Karpas-422 (cell line): ENCODE measurements at regions not wholly inside any gene's neighbourhood (a gene's known extent, or its start where the extent isn't known, plus 50 kb on each side); places are given as distances from the start of the nearest gene placed in this dataset.

ENCODE experiments used
- DNase-seq: peaks from one replicate; pipeline ENCODE4 v3.0.0-alpha.2; 2015
- H2AFZ ChIP-seq: fragments of 200-600 bp; sonication (generic); 2 replicates; pipeline ENCODE4 v1.6.1; 2014; ENCODE audit warnings: antibody characterized with exemption, low read length, mixed read lengths
- H3K27ac ChIP-seq: fragments of 200-600 bp; sonication (generic); 2 replicates; pipeline ENCODE4 v1.5.1; 2014; ENCODE audit warnings: mild to moderate bottlenecking, low read length, moderate library complexity
- H3K27me3 ChIP-seq: fragments of 200-600 bp; sonication (generic); 2 replicates; pipeline ENCODE4 v1.6.1; 2014; ENCODE audit warnings: low read length, mixed read lengths
- H3K36me3 ChIP-seq: fragments of 200-600 bp; sonication (generic); 2 replicates; pipeline ENCODE4 v1.6.1; 2014; ENCODE audit warnings: low read length, mixed read lengths; ENCODE audit not compliant: insufficient read depth
- H3K4me1 ChIP-seq: fragments of 200-600 bp; sonication (generic); 2 replicates; pipeline ENCODE4 v1.6.1; 2014; ENCODE audit warnings: mild to moderate bottlenecking, low read length, mixed read lengths
- H3K4me2 ChIP-seq: fragments of 200-600 bp; sonication (generic); 2 replicates; pipeline ENCODE4 v1.6.1; 2014; ENCODE audit warnings: low read length, low read depth, mild to moderate bottlenecking; ENCODE audit not compliant: poor library complexity, severe bottlenecking
- H3K4me3 ChIP-seq: fragments of 200-600 bp; sonication (generic); 2 replicates; pipeline ENCODE4 v1.5.1; 2014; ENCODE audit warnings: mild to moderate bottlenecking, antibody characterized with exemption, low read length, mixed read lengths
- H3K79me2 ChIP-seq: fragments of 200-600 bp; sonication (generic); 2 replicates; pipeline ENCODE4 v1.6.1; 2014; ENCODE audit warnings: mild to moderate bottlenecking, low read length, mixed read lengths
- H3K9ac ChIP-seq: fragments of 200-600 bp; sonication (generic); 2 replicates; pipeline ENCODE4 v1.6.0; 2014; ENCODE audit warnings: low read length
- H3K9me2 ChIP-seq: fragments of 200-600 bp; sonication (generic), shearing (Covaris generic); replicated peaks from 2 replicates; pipeline ENCODE4 v1.6.0; 2014; ENCODE audit warnings: mild to moderate bottlenecking, low read length, moderate library complexity; ENCODE audit not compliant: insufficient read depth
- H3K9me3 ChIP-seq: fragments of 300-700, 200-600 bp; sonication (generic); 2 replicates; pipeline ENCODE4 v1.6.1; 2014; ENCODE audit warnings: low read length, mixed read lengths
- H4K20me1 ChIP-seq: fragments of 200-600 bp; sonication (generic); 2 replicates; pipeline ENCODE4 v1.6.1; 2014; ENCODE audit warnings: mild to moderate bottlenecking, antibody characterized with exemption, low read length, low read depth; ENCODE audit not compliant: insufficient read depth

DNA sequence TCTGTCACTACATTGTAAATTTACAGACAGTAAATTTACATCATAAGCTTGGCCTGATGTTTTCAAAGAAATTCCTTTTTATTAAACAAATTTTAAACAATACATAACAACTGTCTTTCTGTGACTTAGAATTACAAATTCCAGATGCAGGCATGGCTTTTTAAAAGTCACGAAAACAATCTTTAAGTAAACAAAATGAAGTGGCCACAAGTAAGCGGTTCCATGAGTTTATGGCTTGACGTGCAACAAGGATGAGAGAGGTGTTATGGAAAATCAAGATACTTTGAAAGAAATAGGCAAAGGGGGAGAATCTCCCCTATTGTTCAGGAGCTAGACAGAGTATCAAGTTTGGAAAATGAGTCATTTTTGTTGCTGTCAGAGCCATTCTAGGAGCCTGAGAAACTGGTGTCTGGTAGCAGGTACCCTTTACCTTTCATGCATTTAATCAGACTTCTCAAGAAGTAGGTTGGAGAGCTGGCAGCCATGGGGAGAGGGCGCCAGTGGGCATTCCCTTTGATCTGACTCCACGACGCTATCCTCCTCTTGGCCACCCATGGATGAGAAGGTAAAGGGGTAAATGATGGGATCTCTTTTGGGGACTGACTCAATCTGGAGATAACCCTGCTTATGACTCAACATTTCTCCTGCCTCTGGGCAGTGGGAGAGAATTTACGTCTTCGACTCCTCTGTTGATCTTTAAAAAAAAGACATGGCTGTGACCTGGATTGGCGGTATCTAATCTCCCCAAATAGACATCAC, 217.2 kb downstream of the SPRY1 start:
- H2AFZ ChIP-seq = no peak overlapping the region
- H3K4me2 ChIP-seq = no peak overlapping the region
- no peak overlapping the region for H3K4me3 ChIP-seq
- no peak for DNase-seq
- H3K79me2 ChIP-seq = no peaks in the 10 kb centered on the region
- H3K9me2 ChIP-seq = no peaks in the 10 kb centered on the region
- no peaks in the 10 kb centered on the region for H3K36me3 ChIP-seq
- no peak overlapping the region for H3K9ac ChIP-seq
- no peaks in the 10 kb centered on the region for H3K9me3 ChIP-seq
- H3K27me3 ChIP-seq = no peaks in the 10 kb centered on the region
- H3K4me1 ChIP-seq = no peaks in the 10 kb centered on the region
- H3K27ac ChIP-seq = no peak overlapping the region
- H4K20me1 ChIP-seq = no peaks in the 10 kb centered on the region

- Histone ChIP-seq H3K4me3 (no peak overlapping the region), H3K27ac (no peak overlapping the region), H3K9me3 (no peaks in the 10 kb centered on the region), H3K27me3 (no peaks in the 10 kb centered on the region), H3K9me2 (no peaks in the 10 kb centered on the region), H2AFZ (no peak overlapping the region), H3K79me2 (no peaks in the 10 kb centered on the region), H4K20me1 (no peaks in the 10 kb centered on the region), H3K9ac (no peak overlapping the region), H3K4me2 (no peak overlapping the region), H3K4me1 (no peaks in the 10 kb centered on the region), H3K36me3 (no peaks in the 10 kb centered on the region)
- no peak for DNase-seq
These were observed 219.3 kb downstream of the SPRY1 start for GRCh38 chr4:123615901-123616300.

DNA sequence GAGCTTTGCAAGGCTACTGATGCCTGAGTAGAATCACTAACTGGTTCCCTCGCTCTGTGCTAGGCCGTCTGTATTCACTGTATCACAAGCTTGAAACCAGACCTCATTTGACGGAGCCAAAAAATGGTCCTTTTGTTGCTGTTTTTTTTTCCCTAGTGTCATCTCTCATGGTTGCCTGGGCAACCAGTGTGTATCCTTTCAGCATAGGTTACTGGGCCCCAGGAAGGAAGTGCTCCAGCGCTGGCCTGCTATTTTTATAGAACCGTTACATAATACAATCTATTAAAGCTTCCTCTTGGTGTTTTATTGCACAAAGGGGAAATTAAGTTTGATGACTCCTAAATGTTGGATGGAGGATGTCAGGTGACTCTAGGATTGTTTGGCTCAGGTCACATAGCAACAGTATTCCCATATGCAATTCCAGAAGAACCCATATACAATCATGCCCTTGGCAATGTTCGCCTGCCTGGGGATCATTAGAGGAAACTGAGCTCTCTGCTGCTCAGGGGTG, 220.4 kb downstream of the SPRY1 start:
- Histone ChIP-seq H3K4me3 (no peak overlapping the region), H3K27me3 (no peaks in the 10 kb centered on the region), H3K9me2 (no peaks in the 10 kb centered on the region), H3K4me1 (no peaks in the 10 kb centered on the region), H3K79me2 (no peaks in the 10 kb centered on the region), H4K20me1 (no peaks in the 10 kb centered on the region), H2AFZ (no peak overlapping the region), H3K36me3 (no peaks in the 10 kb centered on the region), H3K27ac (no peak overlapping the region), H3K9ac (no peak overlapping the region), H3K4me2 (no peak overlapping the region), H3K9me3 (no peaks in the 10 kb centered on the region)
- DNase-seq = no peak

- Histone ChIP-seq H3K27me3 (no peaks in the 10 kb centered on the region), H3K27ac (no peak overlapping the region), H3K4me1 (no peaks in the 10 kb centered on the region), H4K20me1 (no peaks in the 10 kb centered on the region), H2AFZ (no peak overlapping the region), H3K9ac (no peak overlapping the region), H3K79me2 (no peaks in the 10 kb centered on the region), H3K4me2 (no peak overlapping the region), H3K36me3 (no peaks in the 10 kb centered on the region), H3K9me3 (no peaks in the 10 kb centered on the region), H3K4me3 (no peak overlapping the region), H3K9me2 (no peaks in the 10 kb centered on the region)
- DNase-seq = no peak
These were observed 221.2 kb downstream of the SPRY1 start for GRCh38 chr4:123617791-123618190.

GRCh38 chr4:123618606-123619005, 222.0 kb downstream of the SPRY1 start:
- no peak overlapping the region for H3K9ac ChIP-seq

DNA sequence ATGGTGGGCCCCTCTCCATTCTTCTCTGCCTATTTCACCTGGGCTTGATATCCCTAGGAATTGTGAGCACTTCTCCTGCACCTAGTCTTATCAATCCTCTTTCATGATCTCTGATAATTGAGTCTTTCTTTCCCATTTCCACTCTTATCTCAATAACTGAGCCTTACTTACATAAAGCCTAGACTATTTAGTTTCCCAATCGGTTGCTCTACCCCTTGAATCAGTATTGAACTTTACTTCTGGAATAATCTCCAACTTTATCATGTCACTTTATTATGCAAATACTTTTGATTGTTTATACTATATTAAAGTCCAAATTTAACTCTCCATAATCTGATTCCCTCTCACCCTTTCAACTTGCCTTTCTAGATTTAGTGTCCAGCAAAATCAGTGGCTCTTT, 222.7 kb downstream of the SPRY1 start:
- Histone ChIP-seq H4K20me1 (no peaks in the 10 kb centered on the region), H3K4me3 (no peak overlapping the region), H3K79me2 (no peaks in the 10 kb centered on the region), H3K36me3 (no peaks in the 10 kb centered on the region), H3K9me3 (no peaks in the 10 kb centered on the region), H3K9me2 (no peaks in the 10 kb centered on the region), H3K4me2 (no peak overlapping the region), H3K9ac (no peak overlapping the region), H3K27me3 (no peaks in the 10 kb centered on the region), H3K27ac (no peak overlapping the region), H2AFZ (no peak overlapping the region), H3K4me1 (no peaks in the 10 kb centered on the region)
- no peak for DNase-seq

More at GRCh38 chr4:123618606-123619005, 222.0 kb downstream of the SPRY1 start:
- H3K27ac ChIP-seq = no peak overlapping the region
- H3K79me2 ChIP-seq = no peaks in the 10 kb centered on the region
- no peak overlapping the region for H2AFZ ChIP-seq
- no peak overlapping the region for H3K4me2 ChIP-seq
- H3K4me1 ChIP-seq = no peaks in the 10 kb centered on the region
- no peaks in the 10 kb centered on the region for H3K27me3 ChIP-seq
- H3K9me2 ChIP-seq = no peaks in the 10 kb centered on the region
- H3K9me3 ChIP-seq = no peaks in the 10 kb centered on the region
- no peaks in the 10 kb centered on the region for H3K36me3 ChIP-seq
- no peak overlapping the region for H3K4me3 ChIP-seq
- no peaks in the 10 kb centered on the region for H4K20me1 ChIP-seq
- no peak for DNase-seq

- no peaks in the 10 kb centered on the region for H3K4me1 ChIP-seq
- H3K36me3 ChIP-seq = no peaks in the 10 kb centered on the region
- no peak overlapping the region for H3K4me2 ChIP-seq
- H3K9me2 ChIP-seq = no peaks in the 10 kb centered on the region
- no peak overlapping the region for H2AFZ ChIP-seq
- H4K20me1 ChIP-seq = no peaks in the 10 kb centered on the region
- H3K9me3 ChIP-seq = no peaks in the 10 kb centered on the region
- no peak overlapping the region for H3K9ac ChIP-seq
- no peaks in the 10 kb centered on the region for H3K79me2 ChIP-seq
- no peak for DNase-seq
- no peak overlapping the region for H3K27ac ChIP-seq
- H3K27me3 ChIP-seq = no peaks in the 10 kb centered on the region
- no peak overlapping the region for H3K4me3 ChIP-seq
These were observed 223.3 kb downstream of the SPRY1 start for GRCh38 chr4:123619895-123620294.

DNA sequence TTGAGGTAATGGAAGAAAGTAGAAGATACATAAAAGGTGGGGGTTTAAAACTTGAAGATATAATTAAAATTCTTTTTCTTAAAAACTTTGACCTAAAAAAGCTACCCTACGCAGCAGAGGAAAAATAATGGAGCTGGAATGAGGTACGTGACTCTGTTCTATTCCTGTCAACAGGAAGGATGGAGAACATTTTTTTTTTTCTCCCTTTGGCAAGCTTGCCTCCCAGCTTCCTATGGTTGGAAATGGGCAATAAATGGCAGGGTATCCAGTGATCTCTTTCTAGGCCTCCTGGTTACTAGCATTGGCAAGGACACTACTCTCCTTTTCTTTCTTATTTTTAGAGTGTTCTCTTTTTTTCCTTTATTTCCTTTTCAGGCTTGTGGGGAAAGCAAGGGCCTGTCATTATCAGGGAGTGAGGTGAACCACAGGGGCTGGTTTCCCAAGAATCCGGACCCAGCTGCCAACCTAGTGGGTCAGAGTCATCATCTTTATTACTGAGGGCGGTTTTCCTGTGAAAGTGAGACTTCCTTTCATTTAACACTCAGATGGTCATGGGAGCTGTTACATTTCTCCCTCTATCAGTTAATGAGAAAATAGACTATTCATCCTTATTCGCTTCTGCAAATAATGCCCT, 224.6 kb downstream of the SPRY1 start:
- Histone ChIP-seq H3K9me2 (no peaks in the 10 kb centered on the region), H3K27ac (no peak overlapping the region), H4K20me1 (no peaks in the 10 kb centered on the region), H3K79me2 (no peaks in the 10 kb centered on the region), H3K4me3 (no peak overlapping the region), H3K27me3 (no peaks in the 10 kb centered on the region), H3K9ac (no peak overlapping the region), H3K36me3 (no peaks in the 10 kb centered on the region), H3K4me2 (no peak overlapping the region), H3K9me3 (no peaks in the 10 kb centered on the region), H2AFZ (no peak overlapping the region), H3K4me1 (no peaks in the 10 kb centered on the region)
- no peak for DNase-seq
